Stimulated activated CD4-positive, alpha-beta T cell treated with anti-CD3 and anti-CD28 coated beads, Interleukin-12 subunit alpha, Interleukin-12 subunit beta, amount 100 ng/mL, for 48 hours (primary cell): ENCODE measurements at regions not wholly inside any gene's neighbourhood (a gene's known extent, or its start where the extent isn't known, plus 50 kb on each side); places are given as distances from the start of the nearest gene placed in this dataset.
"Not testable (repeated sequence)": the region's sequence is repeated elsewhere in the genome, so short reads cannot be mapped to it uniquely, and the experiment has no call there.

Experiments
- DNase-seq, 3 donors: peaks; one replicate each; pipeline ENCODE4 v3.0.0-alpha.2; 2020; ENCODE audit warnings: low read depth in 2 of 3, low spot score in 1 of 3

GRCh38 chr3:18562364-18563154 lies 137.4 kb upstream of the SATB1 start:
- no peak for DNase-seq

- peak; percentile 15 to 45 (median 27) for DNase-seq
Observed at GRCh38 chr3:18559331-18559842, 134.2 kb upstream of the SATB1 start.

DNA sequence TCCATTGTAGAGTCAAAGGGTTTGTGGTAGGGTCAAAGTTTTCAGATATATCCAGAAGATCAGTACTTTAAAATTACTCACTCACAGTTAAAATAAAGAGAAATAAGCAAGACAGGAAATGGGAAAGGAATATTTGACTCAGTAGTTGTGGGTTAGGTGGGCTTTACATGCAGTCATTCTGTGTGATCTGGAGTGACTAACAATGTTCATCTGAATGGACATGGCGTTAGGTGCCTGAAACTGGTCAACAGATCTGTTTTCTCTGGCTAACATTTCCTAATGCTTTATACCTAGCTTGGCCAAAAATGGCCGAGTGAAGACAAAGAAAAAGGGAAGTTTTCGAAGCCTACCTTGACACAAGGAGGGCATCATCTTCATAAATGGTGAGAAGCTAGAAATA lies 133.4 kb upstream of the SATB1 start:
- DNase-seq = peak in 1 of 3 donors; percentile 32

DNA sequence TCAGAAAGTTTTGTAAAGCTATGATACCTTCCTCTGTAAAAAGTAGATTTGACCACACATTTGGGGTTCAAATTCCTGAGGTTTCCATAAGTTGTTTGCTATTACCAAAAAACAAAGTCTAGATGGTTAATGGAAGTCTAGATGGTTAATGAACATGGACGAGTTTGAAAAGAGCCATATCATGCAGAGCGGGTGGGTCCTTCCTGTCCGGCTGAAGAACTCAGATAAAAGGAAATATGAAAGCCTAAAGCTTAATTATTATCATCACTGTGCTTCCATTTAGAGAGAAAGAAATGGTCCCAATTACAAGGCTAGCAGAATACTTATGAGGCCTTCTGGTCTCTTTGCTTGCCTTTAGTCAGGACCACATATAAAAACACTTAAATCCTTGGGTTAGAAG lies 132.1 kb upstream of the SATB1 start:
- no peak for DNase-seq

DNA sequence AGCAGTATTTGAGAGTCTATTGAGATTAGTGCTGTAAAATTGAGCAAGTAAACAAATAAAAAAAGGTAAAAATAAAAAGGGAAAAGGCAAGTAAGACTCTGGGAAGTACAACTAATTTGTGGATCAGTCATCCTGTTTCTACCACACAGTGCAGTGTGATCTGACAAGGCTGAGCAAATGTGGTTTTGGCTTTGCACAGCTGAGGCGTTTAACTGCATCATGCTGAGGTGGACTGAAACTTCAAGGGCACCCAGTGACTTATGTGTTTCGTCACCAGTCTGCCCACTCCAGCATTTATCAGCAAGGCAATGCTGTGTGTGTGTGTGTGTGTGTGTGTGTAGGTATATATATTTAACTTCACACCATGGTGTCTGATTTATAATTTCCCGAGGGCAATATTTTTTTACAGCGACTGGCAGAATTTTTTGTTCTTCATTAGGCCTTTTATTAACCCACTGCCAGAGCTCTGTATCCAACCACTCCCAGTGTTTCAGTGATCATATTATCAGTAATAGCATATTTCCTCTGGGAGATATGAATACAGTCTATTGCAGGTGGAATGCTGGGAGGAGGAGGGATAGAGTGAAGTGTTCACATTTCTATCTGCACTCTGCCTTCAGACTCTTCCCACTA lies 131.5 kb upstream of the SATB1 start:
- peak; percentile 70 to 82 (median 72) for DNase-seq

DNA sequence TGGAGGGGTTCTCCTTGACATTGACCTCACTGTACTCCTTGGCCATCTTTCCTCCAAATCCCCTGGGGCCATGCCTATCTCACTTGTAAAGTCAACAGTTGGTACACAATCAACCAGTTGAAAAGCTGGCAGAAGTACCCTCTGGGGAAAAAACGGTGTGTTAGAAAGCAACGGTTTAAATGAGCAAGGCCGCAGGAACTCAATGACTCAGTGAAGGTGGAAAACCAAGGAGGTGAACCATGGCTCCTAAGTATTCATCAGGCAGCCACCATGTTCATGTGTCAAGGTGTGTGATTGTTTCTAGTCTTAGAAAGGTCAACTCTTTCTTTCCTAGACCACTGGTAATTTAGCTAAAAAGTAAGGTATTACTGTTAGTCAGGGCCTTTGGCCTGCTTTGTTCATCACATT lies 130.9 kb upstream of the SATB1 start:
- peak; percentile 23 to 50 (median 38) for DNase-seq

DNA sequence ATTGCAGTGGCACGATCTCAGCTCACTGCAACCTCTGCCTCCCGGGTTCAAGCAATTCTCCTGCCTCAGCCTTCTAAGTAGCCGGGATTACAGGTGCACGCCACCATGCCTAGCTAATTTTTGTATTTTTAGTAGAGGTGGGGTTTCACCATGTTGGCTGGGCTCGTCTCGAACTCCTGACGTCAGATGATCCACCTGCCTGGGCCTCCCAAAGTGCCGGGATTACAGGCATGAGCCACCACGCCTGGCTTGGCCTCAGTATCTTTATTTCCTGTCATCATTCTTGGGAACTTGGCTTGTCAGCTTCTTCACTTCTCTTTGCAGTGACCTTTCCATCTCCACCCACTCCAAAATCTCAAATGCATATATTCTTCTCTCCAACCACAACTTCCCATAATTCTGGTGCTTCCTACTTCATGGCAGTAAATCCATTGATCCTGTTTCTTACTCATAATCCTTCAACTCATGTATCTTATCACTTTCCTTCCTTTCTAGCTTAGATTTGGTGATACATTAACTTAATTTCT lies 127.5 kb upstream of the SATB1 start:
- not testable (repeated sequence) for DNase-seq

- no peak for DNase-seq
Observed at GRCh38 chr3:18546632-18547031, 121.5 kb upstream of the SATB1 start.

GRCh38 chr3:18544146-18544545 lies 119.0 kb upstream of the SATB1 start:
- DNase-seq = no peak

DNA sequence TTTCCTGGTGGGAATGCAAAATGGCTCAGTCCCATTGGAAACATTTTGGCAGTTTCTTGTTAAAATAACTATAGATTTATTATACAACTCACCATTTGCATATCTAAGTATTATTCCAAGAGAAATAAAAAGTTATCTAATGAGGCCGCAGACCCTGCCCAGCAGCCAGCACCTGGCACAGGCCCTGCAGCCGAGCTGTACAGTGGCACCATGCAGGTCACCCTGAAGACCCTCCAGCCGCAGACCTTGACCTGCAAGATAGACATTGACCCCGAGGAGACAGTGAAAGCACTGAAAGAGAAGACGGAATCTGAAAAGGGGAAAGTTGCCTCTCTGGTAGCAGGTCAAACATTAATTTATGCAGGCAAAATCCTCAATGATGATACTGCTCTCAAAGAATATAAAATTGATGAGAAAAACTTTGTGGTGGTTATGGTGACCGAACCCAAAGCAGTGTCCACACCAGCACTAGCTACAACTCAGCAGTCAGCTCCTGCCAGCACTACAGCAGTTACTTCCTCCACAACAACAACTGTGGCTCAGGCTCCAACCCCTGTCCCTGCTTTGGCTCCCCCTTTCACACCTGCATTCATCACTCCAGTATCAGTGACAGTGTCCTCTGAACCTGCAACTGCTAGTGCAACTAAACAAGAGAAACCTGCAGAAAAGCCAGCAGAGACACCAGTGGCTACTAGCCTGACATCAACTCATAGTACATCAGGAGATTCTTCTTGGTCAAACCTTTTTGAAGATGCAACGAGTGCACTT lies 113.5 kb upstream of the SATB1 start:
- no peak for DNase-seq

DNA sequence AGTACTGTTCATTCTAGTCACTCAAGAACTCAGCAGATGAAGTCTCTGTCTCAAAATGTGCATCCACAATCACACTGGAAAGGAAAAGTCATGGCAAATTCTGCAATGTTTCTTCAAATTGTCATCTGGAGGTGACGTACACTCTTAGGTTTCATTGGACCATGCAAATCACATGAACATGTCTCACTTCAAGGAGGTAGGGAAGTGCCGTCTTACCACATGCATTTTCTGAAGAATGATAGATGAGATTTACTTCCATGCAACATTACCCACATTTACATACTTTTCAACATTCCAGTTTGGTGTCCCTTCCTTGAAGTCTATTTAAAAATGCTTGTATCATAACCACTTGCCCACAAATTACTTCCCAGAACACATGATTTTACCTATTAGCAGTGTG lies 107.9 kb upstream of the SATB1 start:
- DNase-seq = no peak

DNA sequence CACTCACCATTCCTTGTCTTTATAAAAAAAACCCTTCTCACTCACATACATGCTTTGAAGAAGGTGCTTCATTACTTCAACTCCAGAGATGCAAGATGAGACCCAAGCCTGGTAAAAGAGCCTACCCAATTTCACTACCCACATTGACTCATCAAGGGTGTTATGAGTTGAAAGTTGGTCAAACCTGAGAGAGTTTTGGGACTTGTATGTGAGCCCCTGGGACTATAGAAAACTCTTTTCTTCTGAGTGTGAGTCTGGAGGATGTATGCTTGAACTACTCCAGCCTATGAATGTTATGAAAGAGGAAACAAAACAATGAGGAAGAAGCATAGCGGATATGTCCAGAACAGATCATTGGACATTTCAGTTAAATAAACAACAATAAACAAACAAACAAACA lies 106.5 kb upstream of the SATB1 start:
- DNase-seq = no peak

DNA sequence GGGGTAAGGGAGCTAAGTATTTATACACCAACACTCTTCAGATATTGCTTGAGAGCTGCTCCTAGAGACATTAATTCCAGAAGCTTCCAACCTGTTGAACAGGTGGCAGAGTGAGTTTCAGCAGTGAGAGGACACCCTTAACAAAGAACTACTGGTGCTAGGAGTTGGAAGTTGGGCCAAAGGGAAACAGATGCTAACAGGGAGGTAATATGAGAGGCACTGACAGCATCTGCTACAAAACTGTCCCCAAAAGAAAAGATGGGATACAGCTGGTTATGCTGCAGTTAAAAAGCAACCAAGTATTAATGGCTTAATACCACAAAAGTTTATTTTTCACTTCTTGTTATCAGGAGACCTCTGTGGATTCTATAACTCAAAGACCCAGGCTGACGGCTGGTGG lies 104.5 kb upstream of the SATB1 start:
- DNase-seq = no peak

- no peak for DNase-seq
Observed at GRCh38 chr3:18527691-18528090, 102.6 kb upstream of the SATB1 start.

GRCh38 chr3:18526667-18527066 lies 101.5 kb upstream of the SATB1 start:
- no peak for DNase-seq

GRCh38 chr3:18516170-18516569 lies 91.0 kb upstream of the SATB1 start:
- not testable (repeated sequence) for DNase-seq

DNA sequence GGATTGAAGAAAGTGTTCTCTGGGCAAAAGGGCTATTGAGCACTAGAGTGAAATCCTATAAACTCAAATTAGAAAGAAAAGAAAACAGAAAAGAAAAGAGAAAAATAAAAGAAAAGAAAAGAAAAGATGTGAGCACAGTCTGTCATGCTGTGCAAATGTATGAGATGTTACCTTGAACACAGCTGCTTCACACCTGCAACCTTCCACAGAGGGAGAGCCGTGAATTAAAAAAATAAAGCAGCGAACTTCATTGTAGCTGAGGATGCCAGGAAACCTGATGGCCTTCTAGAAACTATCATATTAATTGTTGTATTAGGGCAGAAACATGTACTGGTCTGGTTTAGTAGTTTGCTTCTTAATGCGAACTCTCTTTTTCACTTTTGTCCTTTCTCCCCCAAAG lies 88.0 kb upstream of the SATB1 start:
- DNase-seq = no peak

DNA sequence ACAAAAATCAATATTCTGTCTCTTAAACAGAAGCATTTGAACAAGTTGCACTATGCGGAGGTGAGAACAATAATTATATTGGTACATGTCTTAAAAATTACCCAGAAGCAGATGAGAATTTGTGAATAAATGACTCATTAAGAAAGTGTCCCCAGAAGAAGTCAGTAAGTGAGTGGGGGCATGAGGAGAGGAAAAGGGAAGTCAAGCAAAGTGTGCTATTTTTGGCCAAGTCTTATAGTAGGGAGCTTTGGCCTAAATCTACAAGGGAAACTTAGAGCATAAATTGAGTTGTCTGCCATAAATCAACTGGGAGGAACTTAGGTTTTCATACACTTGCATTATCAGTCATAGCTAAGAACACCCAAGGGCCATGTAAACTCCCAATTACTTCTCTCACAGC lies 86.9 kb upstream of the SATB1 start:
- DNase-seq = no peak

DNA sequence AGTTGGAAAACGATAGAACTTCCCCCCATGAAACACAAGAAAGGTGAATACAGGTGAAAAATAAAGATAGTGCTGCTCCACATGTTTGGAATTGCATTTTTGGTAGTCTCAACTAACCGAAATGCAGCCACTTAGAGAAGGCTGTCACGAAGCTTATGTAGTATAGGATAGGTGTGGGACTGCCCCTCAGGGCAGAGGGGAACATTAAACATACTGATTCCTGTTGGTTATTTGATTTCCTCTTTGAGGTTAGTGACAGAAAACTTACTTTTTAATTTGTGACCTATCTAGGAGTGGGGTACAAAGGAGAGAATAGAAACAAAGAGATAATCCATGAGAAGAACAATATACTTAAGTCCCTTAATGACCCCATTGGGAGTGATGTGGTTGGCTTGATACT lies 85.8 kb upstream of the SATB1 start:
- DNase-seq = no peak

GRCh38 chr3:18507333-18507732 lies 82.2 kb upstream of the SATB1 start:
- no peak for DNase-seq

DNA sequence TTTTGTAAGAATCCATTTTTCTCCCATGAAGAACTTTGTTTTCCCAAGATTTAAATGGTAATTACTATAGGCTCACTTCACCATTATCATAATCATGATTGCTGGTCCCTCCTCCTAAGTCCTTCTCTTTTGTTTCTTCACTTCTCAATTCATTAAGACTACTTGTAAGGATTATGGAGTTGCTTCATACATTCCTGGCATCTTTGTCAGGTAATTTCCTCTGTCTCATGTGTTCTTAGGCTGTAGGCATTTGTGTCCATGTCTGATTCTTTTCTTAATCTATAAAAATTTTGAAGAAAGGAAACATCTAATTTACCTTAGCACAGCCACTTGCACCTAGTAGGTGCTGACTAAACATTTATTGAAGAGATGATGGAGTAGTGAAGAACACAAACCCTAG lies 79.9 kb upstream of the SATB1 start:
- no peak for DNase-seq
